Neural cell (in vitro differentiated cells): ENCODE measurements at regions not wholly inside any gene's neighbourhood (a gene's known extent, or its start where the extent isn't known, plus 50 kb on each side); places are given as distances from the start of the nearest gene placed in this dataset.

ENCODE experiments used
- CTCF ChIP-seq: fragments of 450-650 bp; IDR thresholded peaks from 2 replicates; pipeline ENCODE4 v1.5.1; 2014; ENCODE audit warnings: antibody characterized with exemption, mild to moderate bottlenecking, moderate library complexity; ENCODE audit not compliant: poor library complexity, severe bottlenecking
- EP300 ChIP-seq: fragments of 450-650 bp; conservative IDR thresholded peaks from 2 replicates; pipeline ENCODE4 v1.6.1; 2014; ENCODE audit warnings: antibody characterized with exemption, mild to moderate bottlenecking, moderate library complexity; ENCODE audit not compliant: poor library complexity, severe bottlenecking

GRCh38 chr12:92444763-92445162 lies 258.0 kb upstream of the PLEKHG7 start:
- TF ChIP-seq EP300 (no peak), CTCF (no peak)
